Activated naive CD4-positive, alpha-beta T cell treated with anti-CD3 and anti-CD28 coated beads, Interleukin-2, amount 50 U/mL, for 24 hours (primary cell): ENCODE measurements at regions not wholly inside any gene's neighbourhood (a gene's known extent, or its start where the extent isn't known, plus 50 kb on each side); places are given as distances from the start of the nearest gene placed in this dataset.
"Not testable (repeated sequence)": the region's sequence is repeated elsewhere in the genome, so short reads cannot be mapped to it uniquely, and the experiment has no call there.

Experiments
- H3K27ac Mint-ChIP-seq: one replicate; pipeline ENCODE4 v1.8.0; 2021; ENCODE audit warnings: mild to moderate bottlenecking, mixed read lengths
- H3K27me3 Mint-ChIP-seq: one replicate; pipeline ENCODE4 v1.8.0; 2021; ENCODE audit warnings: mixed read lengths
- H3K36me3 Mint-ChIP-seq: one replicate; pipeline ENCODE4 v1.8.0; 2021; ENCODE audit warnings: mixed read lengths
- H3K4me1 Mint-ChIP-seq: one replicate; pipeline ENCODE4 v1.8.0; 2021; ENCODE audit warnings: mixed read lengths
- H3K4me3 Mint-ChIP-seq: one replicate; pipeline ENCODE4 v1.8.0; 2021; ENCODE audit warnings: mild to moderate bottlenecking, mixed read lengths
- H3K9me3 Mint-ChIP-seq: one replicate; pipeline ENCODE4 v1.8.0; 2021; ENCODE audit warnings: mixed read lengths

- Mint-ChIP-seq H3K36me3 (no peaks in the 10 kb centered on the region), H3K27ac (no peak overlapping the region), H3K4me3 (no peak overlapping the region), H3K4me1 (no peaks in the 10 kb centered on the region), H3K9me3 (no peaks in the 10 kb centered on the region), H3K27me3 (no peaks in the 10 kb centered on the region)
Observed at GRCh38 chr13:66237411-66238062, 992.6 kb downstream of the PCDH9 start.

- H3K9me3 Mint-ChIP-seq, result no peaks in the 10 kb centered on the region
- no peaks in the 10 kb centered on the region for H3K4me1 Mint-ChIP-seq
- no peaks in the 10 kb centered on the region for H3K27me3 Mint-ChIP-seq
- no peak overlapping the region for H3K27ac Mint-ChIP-seq
- no peaks in the 10 kb centered on the region for H3K36me3 Mint-ChIP-seq
- no peak overlapping the region for H3K4me3 Mint-ChIP-seq
Observed at GRCh38 chr13:66234159-66234558, 996.0 kb downstream of the PCDH9 start.

- not testable (repeated sequence) for H3K9me3 Mint-ChIP-seq, H3K4me3 Mint-ChIP-seq, H3K36me3 Mint-ChIP-seq, H3K27me3 Mint-ChIP-seq, H3K27ac Mint-ChIP-seq, H3K4me1 Mint-ChIP-seq
Observed at GRCh38 chr13:66231958-66232357, 998.2 kb downstream of the PCDH9 start.

- no peaks in the 10 kb centered on the region for H3K36me3 Mint-ChIP-seq
- H3K4me1 Mint-ChIP-seq, result no peaks in the 10 kb centered on the region
- no peaks in the 10 kb centered on the region for H3K27me3 Mint-ChIP-seq
- H3K4me3 Mint-ChIP-seq, result no peak overlapping the region
- peaks cover 7% of the 10 kb centered on the region for H3K9me3 Mint-ChIP-seq
- no peak overlapping the region for H3K27ac Mint-ChIP-seq
Observed at GRCh38 chr13:66225072-66225471, 1005.1 kb downstream of the PCDH9 start.

GRCh38 chr13:66224663-66225062, 1005.5 kb downstream of the PCDH9 start:
- Mint-ChIP-seq H3K4me3 (no peak overlapping the region), H3K9me3 (peaks cover 7% of the 10 kb centered on the region), H3K27ac (no peak overlapping the region), H3K27me3 (no peaks in the 10 kb centered on the region), H3K36me3 (no peaks in the 10 kb centered on the region), H3K4me1 (no peaks in the 10 kb centered on the region)

GRCh38 chr13:66222926-66223325, 1007.2 kb downstream of the PCDH9 start:
- Mint-ChIP-seq H3K27me3 (no peaks in the 10 kb centered on the region), H3K4me1 (no peaks in the 10 kb centered on the region), H3K27ac (no peak overlapping the region), H3K36me3 (no peaks in the 10 kb centered on the region), H3K9me3 (peaks cover 14% of the 10 kb centered on the region), H3K4me3 (no peak overlapping the region)

- H3K4me1 Mint-ChIP-seq, result no peaks in the 10 kb centered on the region
- H3K27me3 Mint-ChIP-seq, result no peaks in the 10 kb centered on the region
- no peak overlapping the region for H3K4me3 Mint-ChIP-seq
- no peak overlapping the region for H3K27ac Mint-ChIP-seq
- peaks cover 13% of the 10 kb centered on the region for H3K9me3 Mint-ChIP-seq
- H3K36me3 Mint-ChIP-seq, result no peaks in the 10 kb centered on the region
Observed at GRCh38 chr13:66222127-66222526, 1008.0 kb downstream of the PCDH9 start.

GRCh38 chr13:66219506-66219905, 1010.6 kb downstream of the PCDH9 start:
- Mint-ChIP-seq H3K36me3 (no peaks in the 10 kb centered on the region), H3K9me3 (peaks cover 8% of the 10 kb centered on the region), H3K27ac (no peak overlapping the region), H3K4me3 (no peak overlapping the region), H3K4me1 (no peaks in the 10 kb centered on the region), H3K27me3 (no peaks in the 10 kb centered on the region)

GRCh38 chr13:66218583-66218982, 1011.6 kb downstream of the PCDH9 start:
- Mint-ChIP-seq H3K27me3 (no peaks in the 10 kb centered on the region), H3K9me3 (peaks cover 8% of the 10 kb centered on the region), H3K27ac (no peak overlapping the region), H3K36me3 (no peaks in the 10 kb centered on the region), H3K4me3 (no peak overlapping the region), H3K4me1 (no peaks in the 10 kb centered on the region)

- Mint-ChIP-seq H3K9me3 (peaks cover 8% of the 10 kb centered on the region), H3K4me1 (no peaks in the 10 kb centered on the region), H3K36me3 (no peaks in the 10 kb centered on the region), H3K27me3 (no peaks in the 10 kb centered on the region), H3K27ac (no peak overlapping the region), H3K4me3 (no peak overlapping the region)
Observed at GRCh38 chr13:66216728-66217127, 1013.4 kb downstream of the PCDH9 start.

- H3K27ac Mint-ChIP-seq, result no peak overlapping the region
- H3K4me3 Mint-ChIP-seq, result no peak overlapping the region
- peaks cover 12% of the 10 kb centered on the region for H3K9me3 Mint-ChIP-seq
- no peaks in the 10 kb centered on the region for H3K4me1 Mint-ChIP-seq
- H3K27me3 Mint-ChIP-seq, result no peaks in the 10 kb centered on the region
- H3K36me3 Mint-ChIP-seq, result no peaks in the 10 kb centered on the region
Observed at GRCh38 chr13:66214467-66214866, 1015.7 kb downstream of the PCDH9 start.

- Mint-ChIP-seq H3K27ac (no peak overlapping the region), H3K27me3 (no peaks in the 10 kb centered on the region), H3K36me3 (no peaks in the 10 kb centered on the region)
Observed at GRCh38 chr13:66212511-66212910, 1017.6 kb downstream of the PCDH9 start.

GRCh38 chr13:66210677-66211076, 1019.5 kb downstream of the PCDH9 start:
- no peaks in the 10 kb centered on the region for H3K4me1 Mint-ChIP-seq
- peaks cover 5% of the 10 kb centered on the region for H3K9me3 Mint-ChIP-seq
- H3K4me3 Mint-ChIP-seq, result no peak overlapping the region

More at GRCh38 chr13:66212511-66212910, 1017.6 kb downstream of the PCDH9 start:
- Mint-ChIP-seq H3K4me3 (no peak overlapping the region), H3K4me1 (no peaks in the 10 kb centered on the region), H3K9me3 (peaks cover 5% of the 10 kb centered on the region)

GRCh38 chr13:66208589-66208988, 1021.5 kb downstream of the PCDH9 start:
- H3K27ac Mint-ChIP-seq, result no peak overlapping the region
- no peak overlapping the region for H3K4me3 Mint-ChIP-seq
- H3K9me3 Mint-ChIP-seq, result peaks cover 5% of the 10 kb centered on the region
- H3K36me3 Mint-ChIP-seq, result no peaks in the 10 kb centered on the region
- no peaks in the 10 kb centered on the region for H3K4me1 Mint-ChIP-seq
- no peaks in the 10 kb centered on the region for H3K27me3 Mint-ChIP-seq

More at GRCh38 chr13:66210677-66211076, 1019.5 kb downstream of the PCDH9 start:
- Mint-ChIP-seq H3K27me3 (no peaks in the 10 kb centered on the region), H3K36me3 (no peaks in the 10 kb centered on the region), H3K27ac (no peak overlapping the region)

- Mint-ChIP-seq H3K27me3 (no peaks in the 10 kb centered on the region), H3K4me3 (no peak overlapping the region), H3K36me3 (no peaks in the 10 kb centered on the region), H3K27ac (no peak overlapping the region), H3K4me1 (no peaks in the 10 kb centered on the region), H3K9me3 (peaks cover 5% of the 10 kb centered on the region)
Observed at GRCh38 chr13:66207610-66208009, 1022.5 kb downstream of the PCDH9 start.

GRCh38 chr13:66205807-66206206, 1024.3 kb downstream of the PCDH9 start:
- no peak overlapping the region for H3K27ac Mint-ChIP-seq
- no peaks in the 10 kb centered on the region for H3K4me1 Mint-ChIP-seq
- no peak overlapping the region for H3K4me3 Mint-ChIP-seq
- no peaks in the 10 kb centered on the region for H3K36me3 Mint-ChIP-seq
- no peaks in the 10 kb centered on the region for H3K27me3 Mint-ChIP-seq
- peaks cover 2% of the 10 kb centered on the region for H3K9me3 Mint-ChIP-seq

- no peak overlapping the region for H3K27ac Mint-ChIP-seq
- H3K9me3 Mint-ChIP-seq, result peaks cover 9% of the 10 kb centered on the region
- H3K27me3 Mint-ChIP-seq, result no peaks in the 10 kb centered on the region
Observed at GRCh38 chr13:66200555-66200954, 1029.6 kb downstream of the PCDH9 start.

More at GRCh38 chr13:66200555-66200954, 1029.6 kb downstream of the PCDH9 start:
- Mint-ChIP-seq H3K36me3 (no peaks in the 10 kb centered on the region), H3K4me3 (no peak overlapping the region), H3K4me1 (no peaks in the 10 kb centered on the region)
